SJSA1 (cell line): ENCODE measurements at regions not wholly inside any gene's neighbourhood (a gene's known extent, or its start where the extent isn't known, plus 50 kb on each side); places are given as distances from the start of the nearest gene placed in this dataset.
"Not testable (repeated sequence)": the region's sequence is repeated elsewhere in the genome, so short reads cannot be mapped to it uniquely, and the experiment has no call there.

Source experiments
- DNase-seq, 2 experiments: peaks; one replicate each; pipeline ENCODE4 v3.0.0-alpha.2; 2015 to 2020; ENCODE audit warnings: low spot score in 2 of 2, low read depth in 1 of 2
- H3K27ac ChIP-seq: fragments of 250-450 bp; sonication (Bioruptor Pico); 2 replicates; pipeline ENCODE4 v1.5.1; 2020; ENCODE audit warnings: mild to moderate bottlenecking, moderate library complexity
- H3K27me3 ChIP-seq: fragments of 250-450 bp; sonication (Bioruptor Pico); replicated peaks from 2 replicates; pipeline ENCODE4 v1.5.1; 2020; ENCODE audit warnings: mild to moderate bottlenecking, moderate library complexity
- H3K36me3 ChIP-seq: fragments of 250-450 bp; sonication (Bioruptor Pico); 2 replicates; pipeline ENCODE4 v1.5.1; 2020; ENCODE audit warnings: mild to moderate bottlenecking
- H3K4me1 ChIP-seq: fragments of 250-450 bp; sonication (Bioruptor Pico); replicated peaks from 2 replicates; pipeline ENCODE4 v1.6.1; 2021; ENCODE audit warnings: mild to moderate bottlenecking
- H3K4me3 ChIP-seq: fragments of 250-450 bp; sonication (Bioruptor Pico); 2 replicates; pipeline ENCODE4 v1.5.1; 2020; ENCODE audit warnings: mild to moderate bottlenecking
- H3K9me3 ChIP-seq: fragments of 250-450 bp; sonication (Bioruptor Pico); replicated peaks from 2 replicates; pipeline ENCODE4 v1.5.1; 2020; ENCODE audit warnings: mild to moderate bottlenecking

- H3K27me3 ChIP-seq, H3K9me3 ChIP-seq, H3K36me3 ChIP-seq, H3K4me3 ChIP-seq, DNase-seq, H3K4me1 ChIP-seq, H3K27ac ChIP-seq: not testable (repeated sequence)
Measured at GRCh38 chr12:131244157-131244688, 290.5 kb downstream of the ADGRD1 start.

- not testable (repeated sequence) for H3K27me3 ChIP-seq, H3K36me3 ChIP-seq, H3K27ac ChIP-seq, H3K4me3 ChIP-seq, H3K9me3 ChIP-seq, DNase-seq, H3K4me1 ChIP-seq
Measured at GRCh38 chr12:131245161-131245560, 291.5 kb downstream of the ADGRD1 start.

- H3K27me3 ChIP-seq = no peaks in the 10 kb centered on the region
- no peaks in the 10 kb centered on the region for H3K36me3 ChIP-seq
- H3K4me3 ChIP-seq = no peak overlapping the region
- DNase-seq = no peak
- H3K4me1 ChIP-seq = no peaks in the 10 kb centered on the region
- no peaks in the 10 kb centered on the region for H3K9me3 ChIP-seq
- no peak overlapping the region for H3K27ac ChIP-seq
Measured at GRCh38 chr12:131245564-131246355, 292.1 kb downstream of the ADGRD1 start.

- not testable (repeated sequence) for H3K4me3 ChIP-seq
Measured at GRCh38 chr12:131247026-131247725, 293.5 kb downstream of the ADGRD1 start.

GRCh38 chr12:131247875-131248274, 294.2 kb downstream of the ADGRD1 start:
- not testable (repeated sequence) for H3K4me3 ChIP-seq, H3K27me3 ChIP-seq, H3K4me1 ChIP-seq, DNase-seq, H3K36me3 ChIP-seq, H3K27ac ChIP-seq, H3K9me3 ChIP-seq

More at GRCh38 chr12:131247026-131247725, 293.5 kb downstream of the ADGRD1 start:
- not testable (repeated sequence) for H3K4me1 ChIP-seq, H3K27me3 ChIP-seq, H3K9me3 ChIP-seq, H3K27ac ChIP-seq, DNase-seq, H3K36me3 ChIP-seq

- Histone ChIP-seq H3K4me1 (no peaks in the 10 kb centered on the region), H3K27me3 (no peaks in the 10 kb centered on the region), H3K9me3 (no peaks in the 10 kb centered on the region), H3K4me3 (no peak overlapping the region), H3K27ac (no peak overlapping the region), H3K36me3 (no peaks in the 10 kb centered on the region)
- DNase-seq = no peak
Measured at GRCh38 chr12:131249246-131250027, 295.7 kb downstream of the ADGRD1 start.

GRCh38 chr12:131250028-131250950, 296.6 kb downstream of the ADGRD1 start:
- DNase-seq = no peak
- H3K36me3 ChIP-seq = no peaks in the 10 kb centered on the region
- H3K27me3 ChIP-seq = no peaks in the 10 kb centered on the region
- H3K4me1 ChIP-seq = no peaks in the 10 kb centered on the region
- H3K27ac ChIP-seq = no peak overlapping the region
- H3K4me3 ChIP-seq = no peak overlapping the region
- no peaks in the 10 kb centered on the region for H3K9me3 ChIP-seq

GRCh38 chr12:131250951-131251315, 297.2 kb downstream of the ADGRD1 start:
- Histone ChIP-seq H3K4me1 (no peaks in the 10 kb centered on the region), H3K27me3 (no peaks in the 10 kb centered on the region), H3K4me3 (no peak overlapping the region), H3K9me3 (no peaks in the 10 kb centered on the region), H3K27ac (no peak overlapping the region), H3K36me3 (no peaks in the 10 kb centered on the region)
- DNase-seq = no peak

- DNase-seq = no peak
- Histone ChIP-seq H3K4me1 (no peaks in the 10 kb centered on the region), H3K27ac (no peak overlapping the region), H3K9me3 (no peaks in the 10 kb centered on the region), H3K4me3 (no peak overlapping the region), H3K36me3 (no peaks in the 10 kb centered on the region), H3K27me3 (no peaks in the 10 kb centered on the region)
Measured at GRCh38 chr12:131251336-131252101, 297.8 kb downstream of the ADGRD1 start.

- Histone ChIP-seq H3K27ac (no peak overlapping the region), H3K36me3 (no peaks in the 10 kb centered on the region), H3K27me3 (no peaks in the 10 kb centered on the region), H3K9me3 (no peaks in the 10 kb centered on the region), H3K4me3 (no peak overlapping the region), H3K4me1 (no peaks in the 10 kb centered on the region)
- DNase-seq = no peak
Measured at GRCh38 chr12:131253376-131254026, 299.8 kb downstream of the ADGRD1 start.

- no peaks in the 10 kb centered on the region for H3K36me3 ChIP-seq
- H3K4me1 ChIP-seq = no peaks in the 10 kb centered on the region
- no peak overlapping the region for H3K27ac ChIP-seq
- no peaks in the 10 kb centered on the region for H3K27me3 ChIP-seq
- no peaks in the 10 kb centered on the region for H3K9me3 ChIP-seq
- H3K4me3 ChIP-seq = no peak overlapping the region
- no peak for DNase-seq
Measured at GRCh38 chr12:131254374-131254773, 300.7 kb downstream of the ADGRD1 start.

- no peaks in the 10 kb centered on the region for H3K9me3 ChIP-seq
- H3K4me1 ChIP-seq = no peaks in the 10 kb centered on the region
- H3K4me3 ChIP-seq = no peak overlapping the region
- no peaks in the 10 kb centered on the region for H3K36me3 ChIP-seq
- no peak for DNase-seq
- H3K27ac ChIP-seq = no peak overlapping the region
- no peaks in the 10 kb centered on the region for H3K27me3 ChIP-seq
Measured at GRCh38 chr12:131258398-131258797, 304.7 kb downstream of the ADGRD1 start.
